Epithelial cell of proximal tubule (primary cell): ENCODE measurements at regions not wholly inside any gene's neighbourhood (a gene's known extent, or its start where the extent isn't known, plus 50 kb on each side); places are given as distances from the start of the nearest gene placed in this dataset.

ENCODE experiments used
- DNase-seq: peaks from one replicate; pipeline ENCODE4 v3.0.0-alpha.2; 2011; ENCODE audit warnings: low read depth
- H3K4me3 ChIP-seq: 2 replicates; pipeline ENCODE4 v1.5.1; 2011; ENCODE audit warnings: low read depth, mild to moderate bottlenecking, low read length
- TF ChIP-seq, protein P1 (sequence below): conservative IDR thresholded peaks from 2 replicates; pipeline ENCODE4 v1.5.1; 2012; ENCODE audit warnings: low read depth, mild to moderate bottlenecking, low read length

- no peak for DNase-seq
- TF ChIP-seq, protein P1, sequence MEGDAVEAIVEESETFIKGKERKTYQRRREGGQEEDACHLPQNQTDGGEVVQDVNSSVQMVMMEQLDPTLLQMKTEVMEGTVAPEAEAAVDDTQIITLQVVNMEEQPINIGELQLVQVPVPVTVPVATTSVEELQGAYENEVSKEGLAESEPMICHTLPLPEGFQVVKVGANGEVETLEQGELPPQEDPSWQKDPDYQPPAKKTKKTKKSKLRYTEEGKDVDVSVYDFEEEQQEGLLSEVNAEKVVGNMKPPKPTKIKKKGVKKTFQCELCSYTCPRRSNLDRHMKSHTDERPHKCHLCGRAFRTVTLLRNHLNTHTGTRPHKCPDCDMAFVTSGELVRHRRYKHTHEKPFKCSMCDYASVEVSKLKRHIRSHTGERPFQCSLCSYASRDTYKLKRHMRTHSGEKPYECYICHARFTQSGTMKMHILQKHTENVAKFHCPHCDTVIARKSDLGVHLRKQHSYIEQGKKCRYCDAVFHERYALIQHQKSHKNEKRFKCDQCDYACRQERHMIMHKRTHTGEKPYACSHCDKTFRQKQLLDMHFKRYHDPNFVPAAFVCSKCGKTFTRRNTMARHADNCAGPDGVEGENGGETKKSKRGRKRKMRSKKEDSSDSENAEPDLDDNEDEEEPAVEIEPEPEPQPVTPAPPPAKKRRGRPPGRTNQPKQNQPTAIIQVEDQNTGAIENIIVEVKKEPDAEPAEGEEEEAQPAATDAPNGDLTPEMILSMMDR, result no peak
- H3K4me3 ChIP-seq, result no peak overlapping the region
Measured at GRCh38 chr2:10514273-10514672, 66.1 kb upstream of the ODC1 start.

GRCh38 chr2:10513201-10513600 is 65.1 kb upstream of the ODC1 start:
- TF ChIP-seq, protein P1, result no peak
- DNase-seq, result no peak

DNA sequence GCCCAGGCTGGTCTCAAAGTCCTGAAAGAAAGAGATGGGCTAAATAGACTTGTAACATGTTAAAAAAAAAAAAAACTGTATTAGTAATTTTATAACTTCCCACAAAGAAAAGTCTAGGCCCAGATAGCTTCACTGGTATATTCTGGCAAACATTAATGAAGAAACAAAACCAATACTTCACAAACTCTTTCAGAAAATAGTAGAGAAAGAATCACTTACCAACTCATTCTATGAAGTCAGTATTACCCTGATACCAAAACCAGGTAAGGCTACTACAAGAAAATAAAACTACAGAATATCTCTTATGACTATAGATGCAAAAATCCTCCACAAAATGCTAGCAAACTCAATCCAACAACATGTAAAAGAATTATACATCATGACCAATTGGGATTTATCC is 59.9 kb upstream of the ODC1 start:
- DNase-seq, result no peak
- TF ChIP-seq, protein P1, result no peak
- H3K4me3 ChIP-seq, result no peak overlapping the region

More at GRCh38 chr2:10513201-10513600, 65.1 kb upstream of the ODC1 start:
- H3K4me3 ChIP-seq, result no peak overlapping the region

DNA sequence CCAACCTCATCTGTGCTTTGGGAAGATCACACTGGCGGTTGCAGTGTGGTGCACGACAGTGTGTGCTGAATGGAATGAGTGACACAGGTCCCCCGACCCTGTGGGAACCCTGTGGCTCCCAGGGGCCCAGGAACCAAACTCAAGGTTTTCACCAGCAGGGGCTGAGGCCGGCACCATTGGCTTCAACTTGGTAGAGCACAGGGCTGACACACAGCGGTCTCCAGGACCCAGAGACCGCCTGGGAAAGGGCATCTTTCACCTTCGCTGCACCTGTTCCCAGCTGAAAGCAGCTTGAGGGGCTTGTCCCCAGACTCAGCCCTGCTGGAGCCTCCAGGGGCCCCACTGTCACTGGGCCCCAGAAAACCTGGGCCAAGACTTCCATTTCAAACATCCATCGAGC is 59.0 kb upstream of the ODC1 start:
- TF ChIP-seq, protein P1, result no peak
- no peak overlapping the region for H3K4me3 ChIP-seq
- DNase-seq, result no peak

DNA sequence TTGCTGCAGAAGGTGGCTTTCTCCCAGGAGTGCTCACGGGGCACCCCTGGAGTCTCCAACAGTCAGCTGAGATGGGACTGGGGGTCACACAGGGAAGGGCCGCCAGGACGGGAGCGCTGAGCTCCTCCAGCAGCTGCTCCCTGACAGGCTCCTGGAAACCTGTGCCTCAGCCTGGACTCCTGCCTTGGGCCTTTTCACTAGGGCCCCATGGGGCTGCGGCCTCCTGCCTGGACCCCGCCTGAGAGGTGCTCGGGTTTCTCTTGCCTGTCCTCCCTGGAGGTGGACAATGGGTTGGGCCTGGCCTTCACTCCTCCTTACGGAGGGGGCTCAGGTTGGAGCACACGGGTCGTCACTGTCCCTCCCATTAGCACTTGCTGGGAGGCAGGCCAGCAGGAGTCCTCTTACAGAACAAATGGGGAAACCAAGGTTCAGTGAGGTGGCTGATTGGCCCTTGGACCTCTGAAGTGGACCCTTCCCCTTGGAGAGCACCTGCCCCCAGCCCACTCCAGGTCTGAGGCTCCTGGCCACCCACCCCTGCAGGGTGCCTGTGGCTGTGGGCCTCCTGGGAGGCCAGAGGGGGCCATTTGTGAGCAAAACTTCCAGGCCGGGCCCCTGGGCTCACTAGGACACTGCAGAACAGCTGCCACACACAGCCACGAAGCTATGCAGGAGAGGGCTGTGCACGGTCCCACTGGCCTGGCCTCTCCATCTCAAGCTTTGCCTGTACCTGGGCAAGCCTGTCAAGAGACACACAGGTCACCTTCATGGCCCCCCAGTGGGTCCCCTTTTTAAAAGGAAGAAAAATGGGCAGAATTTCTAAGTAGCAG is 57.1 kb upstream of the ODC1 start:
- TF ChIP-seq, protein P1, result no peak
- H3K4me3 ChIP-seq, result no peak overlapping the region

GRCh38 chr2:10504370-10504993 is 56.4 kb upstream of the ODC1 start:
- DNase-seq, result no peak
- TF ChIP-seq, protein P1, result no peak
- H3K4me3 ChIP-seq, result no peak overlapping the region

More for the DNA sequence above, 57.1 kb upstream of the ODC1 start:
- no peak for DNase-seq

DNA sequence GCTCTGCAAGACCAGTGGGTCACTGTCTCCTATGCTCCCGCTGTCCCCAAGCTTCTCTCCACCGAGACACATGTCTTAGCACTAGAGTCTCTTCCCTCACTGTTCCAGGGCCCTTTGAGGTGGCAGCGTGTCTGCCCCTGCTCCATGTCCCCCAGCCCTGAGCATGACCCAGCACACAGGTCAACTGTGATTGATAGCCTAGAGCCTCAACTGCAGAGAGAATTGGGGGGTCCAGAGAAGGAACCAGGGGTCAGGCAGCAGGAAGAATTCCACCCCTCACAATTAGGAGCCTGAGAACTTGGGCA is 54.6 kb upstream of the ODC1 start:
- DNase-seq, result no peak
- TF ChIP-seq, protein P1, result no peak
- H3K4me3 ChIP-seq, result no peak overlapping the region
